ENCODE measurements at regions not wholly inside any gene's neighbourhood (a gene's known extent, or its start where the extent isn't known, plus 50 kb on each side); places are given as distances from the start of the nearest gene placed in this dataset.

GRCh38 chr10:128804411-128804810 lies 662.6 kb upstream of the MGMT start:
- no peak for DNase-seq (ENCODE audit: low read depth)

GRCh38 chr10:128808921-128809440 lies 658.1 kb upstream of the MGMT start:
- DNase-seq (ENCODE audit: low read depth) = no peak

GRCh38 chr10:128811511-128811910 lies 655.5 kb upstream of the MGMT start:
- DNase-seq (ENCODE audit: low read depth) = no peak

GRCh38 chr10:128812000-128812399 lies 655.0 kb upstream of the MGMT start:
- DNase-seq (ENCODE audit: low read depth) = no peak

- DNase-seq (ENCODE audit: low read depth) = no peak
Observed at GRCh38 chr10:128813574-128813973, 653.5 kb upstream of the MGMT start.

- DNase-seq (ENCODE audit: low read depth) = no peak
Observed at GRCh38 chr10:128814024-128814423, 653.0 kb upstream of the MGMT start.

GRCh38 chr10:128814782-128815181 lies 652.3 kb upstream of the MGMT start:
- DNase-seq (ENCODE audit: low read depth) = no peak

GRCh38 chr10:128816726-128817125 lies 650.3 kb upstream of the MGMT start:
- DNase-seq (ENCODE audit: low read depth) = no peak

- DNase-seq (ENCODE audit: low read depth) = no peak
Observed at GRCh38 chr10:128817636-128818035, 649.4 kb upstream of the MGMT start.

- no peak for DNase-seq (ENCODE audit: low read depth)
Observed at GRCh38 chr10:128820663-128821062, 646.4 kb upstream of the MGMT start.

GRCh38 chr10:128823201-128823600 lies 643.8 kb upstream of the MGMT start:
- no peak for DNase-seq (ENCODE audit: low read depth)

- DNase-seq (ENCODE audit: low read depth) = no peak
Observed at GRCh38 chr10:128825626-128826025, 641.4 kb upstream of the MGMT start.

GRCh38 chr10:128833671-128834070 lies 633.4 kb upstream of the MGMT start:
- DNase-seq (ENCODE audit: low read depth) = no peak

- no peak for DNase-seq (ENCODE audit: low read depth)
Observed at GRCh38 chr10:128835361-128835760, 631.7 kb upstream of the MGMT start.

GRCh38 chr10:128837478-128837877 lies 629.6 kb upstream of the MGMT start:
- DNase-seq (ENCODE audit: low read depth) = no peak

- no peak for DNase-seq (ENCODE audit: low read depth)
Observed at GRCh38 chr10:128839134-128839533, 627.9 kb upstream of the MGMT start.

- DNase-seq (ENCODE audit: low read depth) = no peak
Observed at GRCh38 chr10:128839701-128840100, 627.3 kb upstream of the MGMT start.

- no peak for DNase-seq (ENCODE audit: low read depth)
Observed at GRCh38 chr10:128843972-128844371, 623.1 kb upstream of the MGMT start.

GRCh38 chr10:128846927-128847326 lies 620.1 kb upstream of the MGMT start:
- no peak for DNase-seq (ENCODE audit: low read depth)

GRCh38 chr10:128848810-128849209 lies 618.2 kb upstream of the MGMT start:
- peak; percentile 74 for DNase-seq (ENCODE audit: low read depth)

GRCh38 chr10:128850647-128851046 lies 616.4 kb upstream of the MGMT start:
- DNase-seq (ENCODE audit: low read depth) = no peak

- no peak for DNase-seq (ENCODE audit: low read depth)
Observed at GRCh38 chr10:128851281-128851680, 615.8 kb upstream of the MGMT start.

GRCh38 chr10:128851726-128852125 lies 615.3 kb upstream of the MGMT start:
- DNase-seq (ENCODE audit: low read depth) = no peak

GRCh38 chr10:128852449-128852848 lies 614.6 kb upstream of the MGMT start:
- no peak for DNase-seq (ENCODE audit: low read depth)

GRCh38 chr10:128852902-128853301 lies 614.1 kb upstream of the MGMT start:
- DNase-seq (ENCODE audit: low read depth) = no peak
